PC-9 (cell line): ENCODE measurements at regions not wholly inside any gene's neighbourhood (a gene's known extent, or its start where the extent isn't known, plus 50 kb on each side); places are given as distances from the start of the nearest gene placed in this dataset.

ENCODE experiments used
- BruUV-seq: library from RNA; stranded (reverse); fragments of 400-500 nt; replicated peaks from 2 replicates; lab custom pipeline; 2021; lab: Mats Ljungman, UMichigan
- CTCF ChIA-PET: fragments of 300-600 bp; sonication (Branson Sonifier 250); formaldehyde crosslinking; loops from one replicate; lab custom pipeline; 2022; ENCODE audit warnings: antibody characterized with exemption; lab: Charles Lee
- POLR2A ChIA-PET: fragments of 300-600 bp; sonication (Branson Sonifier 250); formaldehyde crosslinking; loops from one replicate; lab custom pipeline; 2022; ENCODE audit warnings: antibody characterized with exemption; ENCODE audit not compliant: unreplicated experiment; lab: Charles Lee
- DNase-seq, 2 experiments: peaks; one replicate each; pipeline versions ENCODE4 v3.0.0 to v3.0.0-alpha.2; 2015 to 2022; ENCODE audit warnings: mixed read lengths in 1 of 2
- H2AFZ ChIP-seq: fragments of 200-600 bp; sonication (generic); 2 replicates; pipeline ENCODE4 v1.8.1; 2017; ENCODE audit warnings: antibody characterized with exemption
- H3F3A ChIP-seq: fragments of 200-600 bp; sonication (generic); 2 replicates; pipeline ENCODE4 v1.8.1; 2017; ENCODE audit warnings: antibody characterized with exemption, mild to moderate bottlenecking, low read depth; ENCODE audit not compliant: insufficient read depth
- H3K27ac ChIP-seq: fragments of 200-600 bp; sonication (generic); 2 replicates; pipeline ENCODE4 v1.6.1; 2016; ENCODE audit warnings: mixed run types
- H3K27me3 ChIP-seq: fragments of 200-600 bp; sonication (generic); 2 replicates; pipeline ENCODE4 v1.6.1; 2016; ENCODE audit warnings: low read depth, mixed run types; ENCODE audit not compliant: insufficient read depth
- H3K36me3 ChIP-seq: fragments of 200-600 bp; sonication (generic); 2 replicates; pipeline ENCODE4 v1.6.1; 2016; ENCODE audit warnings: low read depth, mixed run types
- H3K4me1 ChIP-seq: fragments of 200-600 bp; sonication (generic); replicated peaks from 2 replicates; pipeline ENCODE4 v1.6.1; 2016; ENCODE audit warnings: mixed run types; ENCODE audit not compliant: insufficient read depth
- H3K4me2 ChIP-seq: fragments of 200-600 bp; sonication (generic); 2 replicates; pipeline ENCODE4 v1.6.1; 2017; ENCODE audit warnings: mixed run types
- H3K4me3 ChIP-seq: fragments of 200-600 bp; sonication (generic); 2 replicates; pipeline ENCODE4 v1.6.1; 2016; ENCODE audit warnings: mixed run types
- H3K79me2 ChIP-seq: fragments of 200-600 bp; sonication (generic); 2 replicates; pipeline ENCODE4 v1.6.1; 2017; ENCODE audit warnings: low read depth, mixed run types
- H3K9me2 ChIP-seq: fragments of 200-600 bp; sonication (generic); 2 replicates; pipeline ENCODE4 v1.8.1; 2017; ENCODE audit warnings: mild to moderate bottlenecking; ENCODE audit not compliant: insufficient read depth
- H3K9me3 ChIP-seq: fragments of 200-600 bp; sonication (generic); 2 replicates; pipeline ENCODE4 v1.8.1; 2016; ENCODE audit warnings: low read depth; ENCODE audit not compliant: insufficient read depth
- H4K20me1 ChIP-seq: fragments of 200-600 bp; sonication (generic); 2 replicates; pipeline ENCODE4 v1.8.1; 2017; ENCODE audit not compliant: insufficient read depth
- EZH2 ChIP-seq: fragments of 200-600 bp; sonication (generic); IDR thresholded peaks from 2 replicates; pipeline ENCODE4 v1.8.0; 2017; ENCODE audit warnings: antibody characterized with exemption, low read depth
- intact Hi-C: fragments of 100-400 bp; cut with micrococcal nuclease; formaldehyde crosslinking; loops from one replicate; pipeline ENCODE4 v1.10.0; 2022; ENCODE audit not compliant: unreplicated experiment
- TF ChIP-seq, protein P1 (sequence below): fragments of 200-600 bp; sonication (generic); conservative IDR thresholded peaks from 2 replicates; pipeline ENCODE4 v1.6.1; 2017; ENCODE audit warnings: mixed run types, antibody characterized with exemption, mild to moderate bottlenecking, moderate library complexity

DNA sequence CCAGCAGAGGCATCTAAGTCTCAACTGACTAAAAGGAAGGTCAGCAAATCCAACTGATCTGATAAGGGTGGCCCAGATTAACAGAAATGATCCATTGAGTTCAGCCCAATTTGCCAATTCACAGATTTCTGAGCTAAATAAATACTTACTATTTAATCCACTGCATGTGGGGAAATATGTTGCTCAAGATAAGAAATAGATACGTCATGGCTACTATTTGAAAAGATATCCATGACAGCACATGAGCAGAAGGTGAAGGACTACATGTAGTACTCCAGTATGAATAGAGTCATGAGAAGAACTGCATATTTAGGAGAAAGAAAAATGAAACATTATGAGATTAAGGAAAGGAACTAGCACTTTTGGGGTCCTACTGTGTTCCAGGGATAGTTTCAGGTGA lies 332.4 kb downstream of the ARPP21 start:
- Histone ChIP-seq H3K27me3 (no peaks in the 10 kb centered on the region), H3F3A (no peaks in the 10 kb centered on the region), H3K36me3 (no peaks in the 10 kb centered on the region), H3K79me2 (no peaks in the 10 kb centered on the region), H3K4me2 (no peak overlapping the region), H3K4me3 (no peak overlapping the region), H2AFZ (no peak overlapping the region), H3K27ac (no peak overlapping the region), H3K4me1 (no peaks in the 10 kb centered on the region), H3K9me2 (no peaks in the 10 kb centered on the region), H4K20me1 (no peaks in the 10 kb centered on the region), H3K9me3 (no peaks in the 10 kb centered on the region)
- CTCF ChIA-PET, result no interaction called here
- no TSS peak for BruUV-seq
- POLR2A ChIA-PET, result no interaction called here
- no peak for DNase-seq
- intact Hi-C loops, result no loop called here
- TF ChIP-seq, protein P1, sequence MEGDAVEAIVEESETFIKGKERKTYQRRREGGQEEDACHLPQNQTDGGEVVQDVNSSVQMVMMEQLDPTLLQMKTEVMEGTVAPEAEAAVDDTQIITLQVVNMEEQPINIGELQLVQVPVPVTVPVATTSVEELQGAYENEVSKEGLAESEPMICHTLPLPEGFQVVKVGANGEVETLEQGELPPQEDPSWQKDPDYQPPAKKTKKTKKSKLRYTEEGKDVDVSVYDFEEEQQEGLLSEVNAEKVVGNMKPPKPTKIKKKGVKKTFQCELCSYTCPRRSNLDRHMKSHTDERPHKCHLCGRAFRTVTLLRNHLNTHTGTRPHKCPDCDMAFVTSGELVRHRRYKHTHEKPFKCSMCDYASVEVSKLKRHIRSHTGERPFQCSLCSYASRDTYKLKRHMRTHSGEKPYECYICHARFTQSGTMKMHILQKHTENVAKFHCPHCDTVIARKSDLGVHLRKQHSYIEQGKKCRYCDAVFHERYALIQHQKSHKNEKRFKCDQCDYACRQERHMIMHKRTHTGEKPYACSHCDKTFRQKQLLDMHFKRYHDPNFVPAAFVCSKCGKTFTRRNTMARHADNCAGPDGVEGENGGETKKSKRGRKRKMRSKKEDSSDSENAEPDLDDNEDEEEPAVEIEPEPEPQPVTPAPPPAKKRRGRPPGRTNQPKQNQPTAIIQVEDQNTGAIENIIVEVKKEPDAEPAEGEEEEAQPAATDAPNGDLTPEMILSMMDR, result no peak
- TF ChIP-seq EZH2, result no peak

DNA sequence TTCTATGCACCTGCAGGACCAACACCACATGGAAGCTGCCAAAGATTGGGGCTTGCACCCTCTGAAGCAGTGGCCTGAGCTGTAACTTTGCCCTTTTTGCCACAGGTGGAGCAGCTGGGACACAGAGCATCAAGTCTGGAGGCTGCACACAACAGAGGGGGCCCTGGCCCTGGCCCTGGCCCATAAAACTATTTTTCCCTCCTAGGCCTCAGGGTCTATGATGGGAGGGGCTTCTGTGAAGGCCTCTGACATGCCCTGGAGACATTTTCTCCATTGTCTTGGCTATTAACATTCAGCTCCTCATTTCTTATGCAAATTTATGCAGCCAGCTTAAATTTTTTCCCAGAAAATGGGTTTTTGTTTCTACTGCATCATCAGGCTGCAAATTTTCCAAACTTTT lies 335.5 kb downstream of the ARPP21 start:
- Histone ChIP-seq H3K9me2 (no peaks in the 10 kb centered on the region), H3K27ac (no peak overlapping the region), H3K27me3 (no peaks in the 10 kb centered on the region), H3K36me3 (no peaks in the 10 kb centered on the region), H3K4me3 (no peak overlapping the region), H3K9me3 (no peaks in the 10 kb centered on the region; the same call in 1 of the 2 replicates), H3F3A (no peaks in the 10 kb centered on the region), H2AFZ (no peak overlapping the region), H4K20me1 (no peaks in the 10 kb centered on the region), H3K4me2 (no peak overlapping the region), H3K79me2 (no peaks in the 10 kb centered on the region), H3K4me1 (no peaks in the 10 kb centered on the region)
- intact Hi-C loops, result no loop called here
- TF ChIP-seq, protein P1, result no peak
- TF ChIP-seq EZH2, result no peak
- no peak for DNase-seq
- BruUV-seq, result no TSS peak
- ChIA-PET POLR2A (no interaction called here), CTCF (no interaction called here)

DNA sequence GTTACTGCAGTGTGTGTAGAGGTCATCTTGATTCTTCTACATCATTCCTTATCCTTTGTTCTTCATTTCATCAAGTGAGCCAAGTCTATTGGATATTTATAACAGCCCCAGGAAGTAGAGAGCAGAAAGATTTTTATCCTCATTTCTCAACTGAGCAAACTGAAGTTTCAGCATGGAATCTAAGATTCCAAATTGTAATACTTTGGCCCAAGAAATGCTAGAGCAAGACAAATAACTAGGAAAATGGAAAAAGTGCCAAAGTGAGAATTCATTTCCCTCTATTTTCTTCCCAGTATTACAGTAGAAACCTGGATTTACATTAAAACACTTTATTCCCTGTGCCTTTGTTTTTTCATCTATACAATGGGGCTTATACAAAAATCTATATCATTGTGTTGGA lies 346.8 kb downstream of the ARPP21 start:
- no peak for DNase-seq
- intact Hi-C loops, result no loop called here
- Histone ChIP-seq H3F3A (no peaks in the 10 kb centered on the region), H3K9me2 (no peaks in the 10 kb centered on the region), H3K27ac (no peak overlapping the region), H3K4me1 (no peaks in the 10 kb centered on the region), H3K36me3 (no peaks in the 10 kb centered on the region), H3K4me3 (no peak overlapping the region), H3K79me2 (no peaks in the 10 kb centered on the region), H4K20me1 (no peaks in the 10 kb centered on the region), H3K9me3 (no peaks in the 10 kb centered on the region), H3K4me2 (no peak overlapping the region), H3K27me3 (no peaks in the 10 kb centered on the region), H2AFZ (no peak overlapping the region)
- TF ChIP-seq, protein P1, result no peak
- TF ChIP-seq EZH2, result no peak
- ChIA-PET CTCF (no interaction called here), POLR2A (no interaction called here)
- BruUV-seq, result no TSS peak
